GM12878 (cell line): ENCODE measurements at regions not wholly inside any gene's neighbourhood (a gene's known extent, or its start where the extent isn't known, plus 50 kb on each side); places are given as distances from the start of the nearest gene placed in this dataset.

Experiments
- ATAC-seq: fragments of 200-7000 bp; cut with Tn5 transposase; 3 replicates; pipeline ENCODE4 v1.9.1; 2020; ENCODE audit warnings: mild to moderate bottlenecking, moderate library complexity
- BruUV-seq: library from RNA; stranded (reverse); fragments of 400-500 nt; replicated peaks from 2 replicates; lab custom pipeline; 2021; lab: Mats Ljungman, UMichigan
- CTCF ChIA-PET: fragments of 300-600 bp; sonication (Branson Sonifier 250); formaldehyde crosslinking; extraction: SDS; loops from one replicate; lab custom pipeline; 2021; ENCODE audit warnings: inconsistent platforms; lab: Yijun Ruan, JAX
- POLR2A ChIA-PET: fragments of 350-600 bp; formaldehyde crosslinking; extraction: SDS; loops from one replicate; lab custom pipeline; 2021; ENCODE audit warnings: inconsistent platforms; lab: Charles Lee
- RAD21 ChIA-PET: fragments of 300-600 bp; sonication (Branson Sonifier 250); formaldehyde crosslinking; loops from one replicate; lab custom pipeline; 2023; ENCODE audit warnings: antibody characterized with exemption; ENCODE audit not compliant: unreplicated experiment; lab: Charles Lee
- SMC1A ChIA-PET: fragments of 300-600 bp; sonication (Branson Sonifier 250); formaldehyde crosslinking; loops from one replicate; lab custom pipeline; 2023; ENCODE audit not compliant: unreplicated experiment, uncharacterized antibody; lab: Charles Lee
- DNase-seq: peaks from one replicate; pipeline ENCODE4 v3.0.0-alpha.2; 2011; ENCODE audit warnings: low read depth, low spot score
- FAIRE-seq: peaks from 3 replicates; lab custom pipeline; 2011; peaks lifted over from hg19 to GRCh38; lab: Jason Lieb, UNC
- H2AFZ ChIP-seq: 2 replicates; pipeline ENCODE4 v1.6.0; 2011; ENCODE audit warnings: low read depth, low read length, control low read depth; ENCODE audit not compliant: control insufficient read depth
- H3K27ac ChIP-seq: 2 replicates; pipeline ENCODE4 v1.5.1; 2011; ENCODE audit warnings: control low read depth; ENCODE audit not compliant: control insufficient read depth, insufficient read depth
- H3K27me3 ChIP-seq, 2 experiments: replicated peaks in 1 of 2; 2 replicates each; pipeline versions ENCODE4 v1.6.0 to v1.6.1; 2011; ENCODE audit warnings: low read length in 1 of 2; ENCODE audit not compliant: control insufficient read depth in 2 of 2, insufficient read depth in 2 of 2
- H3K36me3 ChIP-seq, 2 experiments: 2 replicates each; pipeline ENCODE4 v1.5.1; 2011; ENCODE audit warnings: low read length in 1 of 2; ENCODE audit not compliant: control insufficient read depth in 2 of 2, insufficient read depth in 2 of 2
- H3K4me1 ChIP-seq: 2 replicates; pipeline ENCODE4 v1.6.1; 2011; ENCODE audit warnings: mild to moderate bottlenecking, low read length, moderate library complexity, mixed read lengths; ENCODE audit not compliant: control insufficient read depth, insufficient read depth
- H3K4me2 ChIP-seq: 2 replicates; pipeline ENCODE4 v1.6.0; 2011; ENCODE audit warnings: control low read depth; ENCODE audit not compliant: control insufficient read depth, insufficient read depth
- H3K4me3 ChIP-seq: fragments of 200-600 bp; sonication (generic); 2 replicates; pipeline ENCODE4 v1.5.1; 2016
- H3K79me2 ChIP-seq: 2 replicates; pipeline ENCODE4 v1.6.0; 2011; ENCODE audit warnings: low read length; ENCODE audit not compliant: control insufficient read depth, insufficient read depth
- H3K9ac ChIP-seq: 2 replicates; pipeline ENCODE4 v1.8.0; 2011; ENCODE audit warnings: low read length, control low read depth, mixed read lengths; ENCODE audit not compliant: control insufficient read depth, insufficient read depth
- H3K9me3 ChIP-seq: replicated peaks from 3 replicates; pipeline ENCODE4 v1.5.1; 2011; ENCODE audit warnings: mild to moderate bottlenecking, low read length; ENCODE audit not compliant: control insufficient read depth, insufficient read depth
- H4K20me1 ChIP-seq: 2 replicates; pipeline ENCODE4 v1.6.0; 2011; ENCODE audit not compliant: control insufficient read depth, insufficient read depth
- BCLAF1 ChIP-seq: fragments of 450-650 bp; IDR thresholded peaks from 2 replicates; pipeline ENCODE4 v1.6.1; 2017; ENCODE audit warnings: antibody characterized with exemption, mild to moderate bottlenecking, moderate library complexity
- CEBPB ChIP-seq, 2 experiments: fragments of 150-350 bp in 1 of 2; IDR thresholded peaks; 2 replicates each; pipeline ENCODE4 v1.6.1; 2012 to 2014; ENCODE audit warnings: low read depth in 2 of 2, low read length in 2 of 2, borderline replicate concordance in 1 of 2, inconsistent platforms in 1 of 2
- E4F1 ChIP-seq: fragments of 450-650 bp; IDR thresholded peaks from 2 replicates; pipeline ENCODE4 v1.6.1; 2018; ENCODE audit warnings: borderline replicate concordance, mild to moderate bottlenecking; ENCODE audit not compliant: partially characterized antibody
- NR2C1 ChIP-seq: fragments of 450-650 bp; IDR thresholded peaks from 2 replicates; pipeline ENCODE4 v1.6.1; 2017; ENCODE audit warnings: antibody characterized with exemption, mild to moderate bottlenecking, moderate library complexity
- RUNX3 ChIP-seq: IDR thresholded peaks from 2 replicates; pipeline ENCODE4 v1.6.1; 2012; ENCODE audit warnings: low read length, inconsistent platforms
- ZBTB11 ChIP-seq: fragments of 450-650 bp; formaldehyde crosslinking; IDR thresholded peaks from 2 replicates; pipeline ENCODE4 v1.5.0; 2022; ENCODE audit warnings: mild to moderate bottlenecking, missing genetic modification characterization
- WGBS: methylation state at CpG from one replicate; pipeline ENCODE4 v1.1.6; 2016; ENCODE audit warnings: low lambda C conversion rate; ENCODE audit not compliant: insufficient replicate concordance, insufficient coverage; ENCODE audit errors: missing lambda C conversion rate; 5-methylcytosine and 5-hydroxymethylcytosine counted together
- in situ Hi-C: fragments of 300-500 bp; cut with MboI; formaldehyde crosslinking; loops from 9 replicates; pipeline ENCODE4 v1.14.3; 2018; ENCODE audit warnings: mixed read lengths
- intact Hi-C: fragments of 100-400 bp; cut with micrococcal nuclease; formaldehyde crosslinking; loops from one replicate; pipeline ENCODE4 v1.14.2; 2022; ENCODE audit not compliant: unreplicated experiment

GRCh38 chr6:105492706-105493673 lies 90.1 kb upstream of the PREP start (continued):
- no peak for TF ChIP-seq ZBTB11

GRCh38 chr6:105489216-105489530 lies 86.3 kb upstream of the PREP start:
- POLR2A ChIA-PET: interaction anchor here (1.4 kb wide), 1 partner anchor 157 kb away, joined by 3 read pairs; no protein-coding TSS in a partner anchor
- Histone ChIP-seq H4K20me1 (no peaks in the 10 kb centered on the region), H3K9me3 (peaks cover 6% of the 10 kb centered on the region; the same call in 2 of the 3 replicates), H3K4me2 (no peak overlapping the region), H3K27me3 (no peaks in the 10 kb centered on the region), H2AFZ (no peak overlapping the region; the same call in 1 of the 2 replicates), H3K9ac (no peak overlapping the region), H3K27ac (no peak overlapping the region), H3K4me3 (no peak overlapping the region), H3K79me2 (no peaks in the 10 kb centered on the region), H3K36me3 (no peaks in the 10 kb centered on the region), H3K4me1 (peaks cover 51% of the 10 kb centered on the region)
- SMC1A ChIA-PET: interaction anchor here (0.7 to 8.2 kb wide), 17 partner anchors 8 to 734 kb away, joined by 3 to 95 read pairs (median 7); no protein-coding TSS in a partner anchor
- intact Hi-C loops (loop anchor here (5.0 to 10.0 kb wide), 4 partner anchors 406 to 813 kb away; no protein-coding TSS in a partner anchor), in situ Hi-C loops (loop anchor here (5.0 kb wide), 3 partner anchors 158 to 813 kb away; no protein-coding TSS in a partner anchor)
- ATAC-seq (no peak), FAIRE-seq (no peak), DNase-seq (no peak)
- WGBS: 66% methylated on average over 2 of the region's 2 CpGs
- CTCF ChIA-PET: interaction anchor here (0.7 to 7.5 kb wide), 8 partner anchors 8 to 734 kb away, joined by 3 to 112 read pairs (median 5); no protein-coding TSS in a partner anchor
- RAD21 ChIA-PET: interaction anchor here (0.5 to 8.9 kb wide), 6 partner anchors 34 to 734 kb away, joined by 3 to 184 read pairs (median 12); partner anchors contain the start of gene PRDM1
- BruUV-seq: no TSS peak
- TF ChIP-seq CEBPB (IDR thresholded peaks at IDR 0.05; ENCODE audit: borderline replicate concordance in 1 of 2, low read depth in 2 of 2, low read length in 2 of 2): no peak
- no peak for TF ChIP-seq NR2C1
- no peak for TF ChIP-seq BCLAF1
- TF ChIP-seq E4F1: no peak
- TF ChIP-seq RUNX3: no peak
